ENCODE measurements at regions not wholly inside any gene's neighbourhood (a gene's known extent, or its start where the extent isn't known, plus 50 kb on each side); places are given as distances from the start of the nearest gene placed in this dataset.

DNA sequence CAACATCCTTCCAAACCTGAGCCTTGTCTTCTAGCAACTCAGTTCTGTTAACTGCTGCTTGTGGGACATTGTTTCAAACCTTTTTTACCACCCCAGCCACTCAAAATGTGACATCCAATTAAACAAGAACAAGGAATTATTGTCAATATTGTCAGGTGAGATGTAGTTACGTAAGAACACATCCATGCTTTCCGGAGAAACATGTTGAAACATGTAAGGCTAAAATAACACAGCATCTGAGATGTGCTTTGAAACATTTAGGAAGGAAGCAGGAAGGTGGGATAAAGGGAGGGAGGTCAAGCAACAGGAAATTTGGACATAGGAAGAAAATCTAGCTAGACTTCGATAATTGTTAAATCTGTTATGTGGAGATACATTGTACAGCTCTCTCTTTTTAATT, 50.9 kb upstream of the PRICKLE2 start:
- peaks cover 27% of the 10 kb centered on the region for H3K4me1 Mint-ChIP-seq
- H3K9me3 Mint-ChIP-seq, result peaks cover 10% of the 10 kb centered on the region
- no peak overlapping the region for H3K4me3 Mint-ChIP-seq
- H3K27ac Mint-ChIP-seq, result no peak overlapping the region
- TF ChIP-seq, protein P1, sequence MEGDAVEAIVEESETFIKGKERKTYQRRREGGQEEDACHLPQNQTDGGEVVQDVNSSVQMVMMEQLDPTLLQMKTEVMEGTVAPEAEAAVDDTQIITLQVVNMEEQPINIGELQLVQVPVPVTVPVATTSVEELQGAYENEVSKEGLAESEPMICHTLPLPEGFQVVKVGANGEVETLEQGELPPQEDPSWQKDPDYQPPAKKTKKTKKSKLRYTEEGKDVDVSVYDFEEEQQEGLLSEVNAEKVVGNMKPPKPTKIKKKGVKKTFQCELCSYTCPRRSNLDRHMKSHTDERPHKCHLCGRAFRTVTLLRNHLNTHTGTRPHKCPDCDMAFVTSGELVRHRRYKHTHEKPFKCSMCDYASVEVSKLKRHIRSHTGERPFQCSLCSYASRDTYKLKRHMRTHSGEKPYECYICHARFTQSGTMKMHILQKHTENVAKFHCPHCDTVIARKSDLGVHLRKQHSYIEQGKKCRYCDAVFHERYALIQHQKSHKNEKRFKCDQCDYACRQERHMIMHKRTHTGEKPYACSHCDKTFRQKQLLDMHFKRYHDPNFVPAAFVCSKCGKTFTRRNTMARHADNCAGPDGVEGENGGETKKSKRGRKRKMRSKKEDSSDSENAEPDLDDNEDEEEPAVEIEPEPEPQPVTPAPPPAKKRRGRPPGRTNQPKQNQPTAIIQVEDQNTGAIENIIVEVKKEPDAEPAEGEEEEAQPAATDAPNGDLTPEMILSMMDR (IDR thresholded peaks at IDR 0.05; ENCODE audit: unreplicated experiment), result no peak
- peaks cover 5% of the 10 kb centered on the region for H3K36me3 Mint-ChIP-seq
- no peak for DNase-seq (ENCODE audit: low spot score in 2 of 2, unreplicated experiment in 2 of 2)
- no peaks in the 10 kb centered on the region for H3K27me3 Mint-ChIP-seq (ENCODE audit: low read depth)

All from mesothelial cell of epicardium (in vitro differentiated cells).